GM10266 (cell line): ENCODE measurements at regions not wholly inside any gene's neighbourhood (a gene's known extent, or its start where the extent isn't known, plus 50 kb on each side); places are given as distances from the start of the nearest gene placed in this dataset.

Source experiments
- DNase-seq: peaks from one replicate; pipeline ENCODE4 v3.0.0; 2012; ENCODE audit errors: extremely low spot score
- CTCF ChIP-seq: IDR thresholded peaks from 2 replicates; pipeline ENCODE4 v1.5.1; 2012; ENCODE audit warnings: mild to moderate bottlenecking, low read depth; ENCODE audit not compliant: control insufficient read depth, insufficient read depth; ENCODE audit errors: missing control alignments

GRCh38 chr11:92306966-92307510 lies 82.4 kb downstream of the FAT3 start:
- TF ChIP-seq CTCF = no peak
- no peak for DNase-seq

- no peak for DNase-seq
- TF ChIP-seq CTCF = no peak
These were observed 83.7 kb downstream of the FAT3 start for GRCh38 chr11:92308366-92308765.

GRCh38 chr11:92311616-92312449 lies 87.2 kb downstream of the FAT3 start:
- TF ChIP-seq CTCF = no peak
- DNase-seq = no peak

GRCh38 chr11:92313784-92314183 lies 89.2 kb downstream of the FAT3 start:
- TF ChIP-seq CTCF = no peak
- no peak for DNase-seq

GRCh38 chr11:92314499-92314898 lies 89.9 kb downstream of the FAT3 start:
- DNase-seq = no peak
- TF ChIP-seq CTCF = no peak

GRCh38 chr11:92316106-92316809 lies 91.6 kb downstream of the FAT3 start:
- no peak for TF ChIP-seq CTCF
- no peak for DNase-seq

GRCh38 chr11:92317222-92317621 lies 92.6 kb downstream of the FAT3 start:
- no peak for TF ChIP-seq CTCF

More at GRCh38 chr11:92317222-92317621, 92.6 kb downstream of the FAT3 start:
- DNase-seq = no peak
